Endometrium (tissue), 2 donors: ENCODE measurements at regions not wholly inside any gene's neighbourhood (a gene's known extent, or its start where the extent isn't known, plus 50 kb on each side); places are given as distances from the start of the nearest gene placed in this dataset.
"Not testable (repeated sequence)": the region's sequence is repeated elsewhere in the genome, so short reads cannot be mapped to it uniquely, and the experiment has no call there.

Source experiments
- FAIRE-seq: peaks from 2 replicates; lab custom pipeline; 2012; peaks lifted over from hg19 to GRCh38; lab: Jason Lieb, UNC
- donor health status: control.
- donor health status: control.

- FAIRE-seq = no peak
Observed at GRCh38 chr10:4262870-4263600, 478.0 kb upstream of the KLF6 start.

DNA sequence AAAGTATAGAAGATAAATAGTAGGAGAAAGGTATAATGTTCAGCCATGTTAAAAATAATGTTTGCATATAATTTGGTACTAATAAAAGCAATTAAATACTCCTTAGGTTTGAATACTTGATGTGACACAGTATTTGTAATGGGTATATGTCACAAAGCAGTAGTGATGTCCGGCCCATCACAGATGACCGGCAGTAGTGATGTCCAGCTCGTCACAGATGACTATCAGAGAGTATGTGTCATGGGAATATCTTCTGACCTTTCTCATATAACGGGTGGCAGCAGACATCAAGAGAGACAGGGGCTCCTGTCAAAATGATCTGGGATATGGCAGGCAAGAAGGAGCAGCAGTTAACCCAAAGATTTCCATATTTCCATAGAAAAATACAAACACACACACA lies 477.4 kb upstream of the KLF6 start:
- no peak for FAIRE-seq

- peak; percentile 37 for FAIRE-seq
Observed at GRCh38 chr10:4260483-4261124, 475.6 kb upstream of the KLF6 start.

- no peak for FAIRE-seq
Observed at GRCh38 chr10:4257939-4258465, 473.0 kb upstream of the KLF6 start.

DNA sequence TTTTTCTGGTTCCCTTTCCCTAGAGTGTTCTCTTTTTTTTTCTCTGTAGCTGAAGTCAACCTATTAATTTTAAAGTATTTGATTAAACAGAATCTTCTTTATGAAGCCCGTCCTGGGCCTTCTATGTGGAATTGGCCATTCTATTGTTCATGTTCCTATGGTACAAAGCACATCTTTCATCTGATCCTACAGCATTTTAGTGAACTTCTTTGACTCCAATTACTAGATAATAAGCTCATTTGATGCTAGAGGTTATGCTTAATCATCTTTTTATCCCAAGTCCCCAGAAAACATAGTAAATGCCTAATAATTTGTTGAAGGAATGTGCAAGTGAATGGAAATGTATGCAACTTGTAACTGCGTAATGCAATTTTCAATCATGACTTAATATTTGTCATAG lies 472.0 kb upstream of the KLF6 start:
- no peak for FAIRE-seq

GRCh38 chr10:4255751-4256150 lies 470.7 kb upstream of the KLF6 start:
- no peak for FAIRE-seq

- FAIRE-seq = no peak
Observed at GRCh38 chr10:4254101-4254994, 469.3 kb upstream of the KLF6 start.

GRCh38 chr10:4252701-4253100 lies 467.7 kb upstream of the KLF6 start:
- FAIRE-seq = no peak

DNA sequence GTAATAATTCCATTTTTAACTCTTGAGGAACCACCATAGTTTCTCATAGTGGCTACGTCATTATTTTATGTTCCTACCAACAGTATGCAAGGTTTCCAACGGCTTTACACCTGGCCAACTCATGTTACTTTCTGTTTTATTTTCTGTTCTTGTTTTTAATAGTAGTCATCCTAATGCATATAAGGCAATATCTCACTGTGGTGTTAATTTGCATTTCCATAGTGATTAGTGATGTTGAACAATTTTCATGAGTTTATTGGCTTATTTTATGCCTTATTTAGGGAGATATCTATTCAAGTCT lies 465.5 kb upstream of the KLF6 start:
- FAIRE-seq = no peak

DNA sequence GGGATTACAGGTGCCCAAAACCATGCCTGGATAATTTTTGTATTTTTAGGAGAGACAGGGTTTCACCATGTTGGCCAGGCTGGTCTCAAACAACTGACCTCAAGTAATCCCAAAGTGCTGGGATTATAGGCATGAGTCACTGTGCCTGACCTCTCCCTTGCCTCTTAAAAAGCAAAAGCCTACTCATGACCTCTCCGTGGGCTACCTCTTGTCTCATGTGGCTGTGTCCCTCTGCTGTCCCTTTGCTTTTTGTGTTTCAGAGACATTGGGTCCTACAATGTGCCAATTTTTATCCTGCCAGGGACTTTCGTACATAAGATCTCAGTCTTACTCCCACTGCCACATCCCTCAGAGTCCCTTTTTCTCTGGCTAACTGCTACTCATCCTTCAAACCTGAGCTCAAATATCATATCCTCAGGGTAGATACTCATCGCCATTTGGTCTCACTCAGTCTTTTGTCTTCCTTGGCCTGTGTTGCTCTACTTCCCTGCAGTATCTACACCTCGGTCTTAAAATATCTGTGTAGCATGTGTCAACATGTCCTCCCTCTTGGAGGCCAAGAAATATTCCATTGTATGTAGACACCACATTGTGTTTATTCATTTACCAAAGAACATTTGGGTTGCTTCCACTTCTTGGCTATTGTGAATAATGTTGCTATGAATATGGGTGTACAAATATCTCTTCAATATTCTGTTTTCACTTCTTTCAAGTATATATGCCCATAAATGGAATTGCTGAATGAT lies 465.0 kb upstream of the KLF6 start:
- FAIRE-seq = no peak

- no peak for FAIRE-seq
Observed at GRCh38 chr10:4247379-4247778, 462.4 kb upstream of the KLF6 start.

- FAIRE-seq = no peak
Observed at GRCh38 chr10:4246881-4247358, 461.9 kb upstream of the KLF6 start.

GRCh38 chr10:4243651-4244050 lies 458.6 kb upstream of the KLF6 start:
- FAIRE-seq = peak; percentile 75

- FAIRE-seq = no peak
Observed at GRCh38 chr10:4243169-4243568, 458.2 kb upstream of the KLF6 start.

- FAIRE-seq = no peak
Observed at GRCh38 chr10:4242561-4243035, 457.6 kb upstream of the KLF6 start.

GRCh38 chr10:4241724-4242345 lies 456.8 kb upstream of the KLF6 start:
- peak; percentile 92 for FAIRE-seq

- FAIRE-seq = no peak
Observed at GRCh38 chr10:4240608-4241197, 455.7 kb upstream of the KLF6 start.

- no peak for FAIRE-seq
Observed at GRCh38 chr10:4239186-4239585, 454.2 kb upstream of the KLF6 start.

- not testable (repeated sequence) for FAIRE-seq
Observed at GRCh38 chr10:4236905-4237304, 451.9 kb upstream of the KLF6 start.

DNA sequence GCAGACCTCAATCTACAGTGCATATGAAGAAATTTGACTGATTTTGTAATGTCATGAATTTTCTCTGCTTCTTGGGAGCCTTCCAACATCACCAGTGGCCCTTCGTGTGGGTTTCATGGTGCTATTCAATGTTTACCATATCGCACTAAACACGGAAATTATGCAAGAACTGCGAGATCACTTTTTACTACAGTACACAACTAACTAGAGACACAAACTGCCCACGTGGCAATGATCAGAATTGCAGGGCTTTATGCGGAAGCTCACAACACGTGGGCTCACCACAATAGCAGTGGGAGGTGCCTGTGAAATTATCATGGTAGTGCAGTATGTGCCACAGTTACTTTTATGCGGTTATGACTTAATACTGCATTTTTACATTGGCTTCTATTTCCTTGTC lies 449.7 kb upstream of the KLF6 start:
- FAIRE-seq = no peak

GRCh38 chr10:4231439-4231838 lies 446.4 kb upstream of the KLF6 start:
- FAIRE-seq = no peak
